Transverse colon (tissue), 4 donors: ENCODE measurements at regions not wholly inside any gene's neighbourhood (a gene's known extent, or its start where the extent isn't known, plus 50 kb on each side); places are given as distances from the start of the nearest gene placed in this dataset.

Source experiments
- CTCF ChIP-seq, 5 experiments: fragments of 200-600 bp in 3 of 5; fragments of 450-650 bp in 2 of 5; sonication (generic) in 3 of 5; IDR thresholded peaks; 1 replicate in 2 of 5; 2 replicates in 3 of 5; pipeline ENCODE4 v1.5.1; 2016 to 2017; ENCODE audit warnings: antibody characterized with exemption in 5 of 5, inconsistent platforms in 3 of 5, mild to moderate bottlenecking in 2 of 5, moderate library complexity in 1 of 5
- EP300 ChIP-seq: sonication (generic); formaldehyde crosslinking; IDR thresholded peaks from one replicate; pipeline ENCODE4 v1.6.1; 2017; ENCODE audit warnings: antibody characterized with exemption, low read depth
- POLR2A ChIP-seq: fragments of 450-650 bp; IDR thresholded peaks from one replicate; pipeline ENCODE4 v1.6.1; 2016; ENCODE audit warnings: antibody characterized with exemption, mild to moderate bottlenecking, moderate library complexity
- POLR2AphosphoS5 ChIP-seq, 3 donors: sonication (generic); formaldehyde crosslinking; IDR thresholded peaks; one replicate each; pipeline ENCODE4 v1.6.1; 2016; ENCODE audit warnings: antibody characterized with exemption in 3 of 3

- TF ChIP-seq CTCF (IDR thresholded peaks at IDR 0.05) (no peak), POLR2AphosphoS5 (IDR thresholded peaks at IDR 0.05) (no peak), POLR2A (no peak), EP300 (no peak)
Measured at GRCh38 chr6:27804851-27805250, 107.3 kb downstream of the OR2B2 start.
